Ectodermal cell (in vitro differentiated cells): ENCODE measurements at regions not wholly inside any gene's neighbourhood (a gene's known extent, or its start where the extent isn't known, plus 50 kb on each side); places are given as distances from the start of the nearest gene placed in this dataset.

Experiments
- H3K27ac ChIP-seq: 2 replicates; pipeline ENCODE4 v1.7.0; 2013; ENCODE audit warnings: mild to moderate bottlenecking, low read depth, low read length; ENCODE audit not compliant: insufficient read depth, poor library complexity, severe bottlenecking
- H3K27me3 ChIP-seq: 2 replicates; pipeline ENCODE4 v1.7.0; 2013; ENCODE audit warnings: mild to moderate bottlenecking, low read length; ENCODE audit not compliant: insufficient read depth, control insufficient read depth, poor library complexity, severe bottlenecking
- H3K36me3 ChIP-seq: one replicate; pipeline ENCODE4 v1.7.0; 2013; ENCODE audit warnings: low read length; ENCODE audit not compliant: control insufficient read depth, insufficient read depth
- H3K4me1 ChIP-seq: one replicate; pipeline ENCODE4 v1.7.0; 2013; ENCODE audit warnings: low read length; ENCODE audit not compliant: control insufficient read depth, insufficient read depth
- H3K4me3 ChIP-seq: 2 replicates; pipeline ENCODE4 v1.7.0; 2013; ENCODE audit warnings: low read depth, low read length, control low read depth; ENCODE audit not compliant: insufficient read depth
- H3K9me3 ChIP-seq: 2 replicates; pipeline ENCODE4 v1.7.0; 2013; ENCODE audit warnings: mild to moderate bottlenecking, low read length, moderate library complexity; ENCODE audit not compliant: control insufficient read depth
- whole genome bisulfite sequencing, 2 experiments: methylation state at CpG; one replicate each; pipeline ENCODE4 v1.1.7; 2013; ENCODE audit warnings: missing lambda C conversion rate in 2 of 2; 5-methylcytosine and 5-hydroxymethylcytosine counted together

DNA sequence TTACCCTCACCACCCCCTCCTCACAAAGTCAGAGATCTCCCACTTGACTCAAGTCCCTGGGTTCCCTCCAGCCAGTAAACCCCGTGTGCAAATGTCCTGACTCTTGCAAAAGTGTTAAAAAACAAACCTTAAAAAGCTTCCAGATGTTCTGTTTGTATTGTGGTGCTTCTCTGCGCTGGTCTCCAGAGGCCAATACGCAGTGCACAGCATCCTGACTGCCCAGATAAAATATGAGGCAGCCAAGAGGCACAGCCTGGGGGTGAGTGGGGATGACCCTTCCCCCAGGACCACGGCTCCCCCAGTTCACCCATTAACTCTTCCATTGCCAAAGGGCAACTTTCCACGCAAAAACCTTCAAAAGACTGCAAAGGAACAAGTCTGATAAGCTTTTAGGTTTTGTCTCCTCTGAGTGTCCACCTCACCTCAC, 291.8 kb downstream of the SOX9 start:
- Histone ChIP-seq H3K4me1 (peaks cover 11% of the 10 kb centered on the region), H3K27me3 (no peaks in the 10 kb centered on the region)
- WGBS, 2 experiments, result 91 to 92% methylated on average over 5 of the region's 5 CpGs

DNA sequence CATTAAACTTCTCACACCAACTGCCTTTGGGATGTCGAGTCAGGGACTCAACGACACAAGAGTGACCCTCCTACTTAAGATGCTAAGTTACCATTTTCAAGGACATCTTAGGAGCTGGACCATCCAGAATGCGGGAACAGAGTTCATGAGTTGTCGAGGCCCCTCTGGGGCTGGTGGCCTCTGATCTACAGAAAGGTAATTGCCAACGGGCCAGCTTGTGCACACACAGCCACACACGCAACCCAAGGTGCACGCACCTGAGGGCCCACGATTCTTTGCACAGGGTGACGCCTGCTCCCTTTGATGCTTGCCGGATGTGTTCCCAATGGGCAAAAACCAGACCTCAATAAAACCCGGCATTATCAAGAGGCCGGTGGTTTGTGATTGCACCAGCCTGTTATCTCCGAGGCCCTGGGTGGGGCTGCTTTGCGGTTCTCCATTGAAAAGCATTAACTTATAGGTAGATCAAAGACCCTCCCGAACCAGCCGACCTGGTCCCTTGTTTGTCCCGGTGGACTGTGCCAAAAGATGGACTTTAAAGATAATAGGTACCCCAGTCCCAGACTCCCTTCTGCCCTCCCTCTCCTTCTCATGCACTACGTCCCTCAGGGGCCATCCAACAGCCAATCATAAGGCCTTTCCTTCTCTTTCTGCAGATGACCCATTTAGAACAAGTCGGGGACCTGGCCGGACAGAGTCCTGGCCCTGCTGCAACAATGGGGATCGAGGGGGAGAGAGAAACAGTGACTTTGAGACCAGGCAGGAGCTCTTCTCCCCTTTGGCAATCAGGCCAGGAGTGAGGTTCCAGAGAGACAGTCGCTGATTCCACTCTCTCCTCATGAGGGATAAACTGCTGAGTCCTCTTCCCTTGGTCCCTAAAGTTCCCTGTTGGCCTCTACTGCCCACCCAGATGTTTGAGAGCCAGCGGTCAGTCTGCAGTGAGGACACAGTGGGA, 292.5 kb downstream of the SOX9 start:
- no peak overlapping the region for H3K4me3 ChIP-seq
- H3K36me3 ChIP-seq, result peaks cover 4% of the 10 kb centered on the region
- H3K4me1 ChIP-seq, result peaks cover 11% of the 10 kb centered on the region
- peaks cover 2% of the 10 kb centered on the region for H3K9me3 ChIP-seq
- 89 to 90% methylated on average over 23 of the region's 23 CpGs for WGBS, 2 experiments
- H3K27ac ChIP-seq, result no peak overlapping the region
- H3K27me3 ChIP-seq, result no peaks in the 10 kb centered on the region

More for the DNA sequence above, 291.8 kb downstream of the SOX9 start:
- Histone ChIP-seq H3K36me3 (no peaks in the 10 kb centered on the region), H3K4me3 (no peak overlapping the region), H3K27ac (no peak overlapping the region), H3K9me3 (peaks cover under 1% of the 10 kb centered on the region)

DNA sequence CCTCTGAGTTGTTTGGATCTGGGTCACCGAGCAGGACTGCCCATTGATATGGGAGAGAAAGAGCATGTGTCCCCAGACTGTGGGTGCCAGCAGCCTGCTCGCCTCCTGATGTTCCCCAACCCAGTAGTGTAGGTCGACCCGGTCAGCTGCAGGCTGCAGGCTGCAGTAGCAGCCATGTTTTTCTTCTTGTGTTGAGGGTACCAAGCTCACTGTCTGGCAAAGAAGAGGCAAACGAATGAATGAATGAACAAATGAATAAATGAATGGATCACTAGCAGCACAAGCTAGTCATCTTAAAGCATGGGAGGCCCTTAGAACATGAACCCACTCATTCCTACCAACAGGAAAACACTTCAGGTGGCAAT, 293.2 kb downstream of the SOX9 start:
- peaks cover 4% of the 10 kb centered on the region for H3K36me3 ChIP-seq
- WGBS, 2 experiments, result 94 to 96% methylated on average over 5 of the region's 5 CpGs
- peaks cover 2% of the 10 kb centered on the region for H3K9me3 ChIP-seq
- H3K27ac ChIP-seq, result no peak overlapping the region
- H3K4me1 ChIP-seq, result peaks cover 11% of the 10 kb centered on the region
- H3K4me3 ChIP-seq, result no peak overlapping the region
- no peaks in the 10 kb centered on the region for H3K27me3 ChIP-seq

DNA sequence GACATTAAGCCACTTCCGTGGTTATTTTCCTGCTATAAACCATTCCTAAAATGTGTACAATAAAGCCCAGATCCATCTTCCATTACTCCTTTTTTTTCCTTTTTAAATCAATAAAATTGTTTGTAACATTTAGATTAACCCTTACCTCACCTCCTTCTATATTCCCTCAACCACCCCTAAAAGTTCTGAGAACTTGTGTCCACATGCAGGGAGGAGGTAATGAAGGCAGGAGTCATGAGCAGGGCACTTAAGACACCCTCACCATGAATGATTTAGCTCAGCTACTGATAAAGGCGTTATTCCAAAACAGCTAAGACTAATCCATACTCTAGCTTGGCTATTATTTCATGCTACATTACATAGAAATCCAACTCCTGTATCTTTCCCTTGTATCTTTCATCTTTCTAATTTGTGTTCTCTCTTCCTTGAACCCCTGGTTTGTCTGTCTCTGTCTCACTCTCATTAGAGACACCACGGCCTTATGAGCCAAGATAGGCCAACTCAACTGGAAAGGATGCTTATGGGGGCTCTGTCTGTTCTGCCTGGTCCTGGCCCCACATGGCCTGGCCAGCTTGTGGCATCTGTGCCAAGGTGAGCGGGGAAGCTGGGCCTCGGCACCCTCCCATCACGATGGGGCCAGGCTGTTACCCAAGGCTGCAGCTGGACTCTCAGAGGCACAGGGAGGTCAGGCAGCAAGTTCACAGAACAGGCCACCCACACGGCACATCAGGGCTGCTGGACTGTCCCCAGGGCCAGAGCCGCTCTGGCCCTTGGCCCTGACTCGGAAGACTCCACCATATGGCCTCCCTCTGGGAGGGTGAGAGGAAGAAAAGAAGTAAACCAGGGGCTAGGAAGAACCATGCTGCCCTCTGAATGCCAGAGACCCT, 294.4 kb downstream of the SOX9 start:
- 89 to 92% methylated on average over 9 of the region's 9 CpGs for WGBS, 2 experiments

DNA sequence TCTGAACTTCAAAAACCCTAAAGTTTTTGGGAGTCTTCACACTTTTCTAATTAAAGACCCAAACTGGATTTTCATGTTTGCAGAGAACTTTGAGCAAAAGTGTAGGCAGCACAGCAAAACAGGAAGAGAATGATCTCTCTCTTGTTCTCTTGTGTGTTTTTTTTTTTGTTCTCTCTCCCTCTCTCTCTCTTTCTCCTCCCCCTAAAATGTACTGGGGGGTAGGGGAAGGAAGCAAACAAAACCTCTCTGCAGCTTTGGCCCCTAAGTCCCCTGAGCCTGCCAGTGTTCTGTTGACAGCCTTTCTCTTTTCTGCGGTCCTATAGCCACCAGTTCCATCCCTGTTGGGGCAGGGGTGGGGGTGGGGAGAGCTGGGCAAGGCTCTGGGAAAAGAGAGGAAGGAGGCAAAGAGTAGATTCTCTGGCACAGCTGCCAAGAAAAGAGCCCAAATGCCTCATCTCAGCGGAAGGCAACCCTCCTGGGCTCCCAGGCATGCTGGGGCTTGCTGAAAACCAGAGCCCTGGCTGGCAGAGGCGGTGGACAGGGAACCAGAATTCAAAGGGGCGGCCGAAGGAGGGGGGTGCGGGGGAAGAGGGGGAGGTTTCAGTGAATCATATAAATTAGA, 295.3 kb downstream of the SOX9 start:
- peak overlapping the region; percentile 8 for H3K27ac ChIP-seq
- peaks cover 4% of the 10 kb centered on the region for H3K36me3 ChIP-seq
- H3K9me3 ChIP-seq, result peaks cover 2% of the 10 kb centered on the region
- H3K4me3 ChIP-seq, result no peak overlapping the region
- no peaks in the 10 kb centered on the region for H3K27me3 ChIP-seq
- 50 to 56% methylated on average over 5 to 6 of the region's 6 CpGs for WGBS, 2 experiments
- peaks cover 14% of the 10 kb centered on the region for H3K4me1 ChIP-seq

More for the DNA sequence above, 294.4 kb downstream of the SOX9 start:
- peaks cover 14% of the 10 kb centered on the region for H3K4me1 ChIP-seq
- H3K27ac ChIP-seq, result no peak overlapping the region
- no peaks in the 10 kb centered on the region for H3K27me3 ChIP-seq
- peaks cover 4% of the 10 kb centered on the region for H3K36me3 ChIP-seq
- H3K9me3 ChIP-seq, result peaks cover 2% of the 10 kb centered on the region
- no peak overlapping the region for H3K4me3 ChIP-seq

DNA sequence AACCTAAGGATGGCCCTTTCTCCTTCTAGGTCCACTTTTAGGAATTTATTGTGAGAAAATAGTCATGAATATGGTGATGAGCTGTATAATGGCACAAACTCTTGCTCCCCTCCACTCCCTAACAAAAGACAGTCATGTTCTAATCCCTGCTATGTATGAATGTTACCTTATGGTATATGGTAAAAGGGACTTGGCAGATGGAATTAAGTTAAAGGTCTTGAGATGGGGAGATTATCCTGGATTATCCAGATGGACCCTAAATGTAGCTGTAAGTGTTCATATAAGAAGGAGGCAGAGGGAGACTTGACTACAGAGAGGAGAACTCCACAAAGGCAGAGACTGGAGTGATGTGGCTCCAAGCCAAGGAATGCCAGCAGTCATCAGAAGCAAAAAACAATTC, 296.1 kb downstream of the SOX9 start:
- H3K27me3 ChIP-seq, result no peaks in the 10 kb centered on the region
- no peak overlapping the region for H3K27ac ChIP-seq
- peaks cover 4% of the 10 kb centered on the region for H3K36me3 ChIP-seq
- H3K9me3 ChIP-seq, result peaks cover 2% of the 10 kb centered on the region
- no peak overlapping the region for H3K4me3 ChIP-seq
- peaks cover 14% of the 10 kb centered on the region for H3K4me1 ChIP-seq

DNA sequence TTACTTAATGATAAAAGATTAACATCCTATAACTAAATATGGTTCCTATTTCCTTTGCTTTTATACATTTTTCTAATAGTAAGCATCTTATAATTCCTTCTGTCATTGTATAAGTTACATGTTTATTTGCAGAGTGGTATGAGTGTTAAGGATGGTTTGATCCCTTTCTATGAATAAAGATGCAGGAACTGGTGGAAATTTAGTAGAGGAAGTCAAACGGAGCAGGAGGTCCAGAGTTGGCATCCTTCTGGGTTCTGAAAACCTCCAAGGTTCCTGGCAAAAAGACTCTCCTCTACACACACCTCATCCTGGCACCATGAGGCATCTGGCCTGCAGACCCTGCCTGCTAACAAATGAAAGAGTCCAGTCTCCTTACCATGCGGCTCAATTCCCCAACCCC, 296.8 kb downstream of the SOX9 start:
- Histone ChIP-seq H3K36me3 (peaks cover 4% of the 10 kb centered on the region), H3K4me1 (peaks cover 14% of the 10 kb centered on the region), H3K9me3 (peaks cover 2% of the 10 kb centered on the region), H3K27me3 (no peaks in the 10 kb centered on the region), H3K27ac (no peak overlapping the region), H3K4me3 (no peak overlapping the region)
- 100% methylated on average over 1 to 2 of the region's 2 CpGs for WGBS, 2 experiments

DNA sequence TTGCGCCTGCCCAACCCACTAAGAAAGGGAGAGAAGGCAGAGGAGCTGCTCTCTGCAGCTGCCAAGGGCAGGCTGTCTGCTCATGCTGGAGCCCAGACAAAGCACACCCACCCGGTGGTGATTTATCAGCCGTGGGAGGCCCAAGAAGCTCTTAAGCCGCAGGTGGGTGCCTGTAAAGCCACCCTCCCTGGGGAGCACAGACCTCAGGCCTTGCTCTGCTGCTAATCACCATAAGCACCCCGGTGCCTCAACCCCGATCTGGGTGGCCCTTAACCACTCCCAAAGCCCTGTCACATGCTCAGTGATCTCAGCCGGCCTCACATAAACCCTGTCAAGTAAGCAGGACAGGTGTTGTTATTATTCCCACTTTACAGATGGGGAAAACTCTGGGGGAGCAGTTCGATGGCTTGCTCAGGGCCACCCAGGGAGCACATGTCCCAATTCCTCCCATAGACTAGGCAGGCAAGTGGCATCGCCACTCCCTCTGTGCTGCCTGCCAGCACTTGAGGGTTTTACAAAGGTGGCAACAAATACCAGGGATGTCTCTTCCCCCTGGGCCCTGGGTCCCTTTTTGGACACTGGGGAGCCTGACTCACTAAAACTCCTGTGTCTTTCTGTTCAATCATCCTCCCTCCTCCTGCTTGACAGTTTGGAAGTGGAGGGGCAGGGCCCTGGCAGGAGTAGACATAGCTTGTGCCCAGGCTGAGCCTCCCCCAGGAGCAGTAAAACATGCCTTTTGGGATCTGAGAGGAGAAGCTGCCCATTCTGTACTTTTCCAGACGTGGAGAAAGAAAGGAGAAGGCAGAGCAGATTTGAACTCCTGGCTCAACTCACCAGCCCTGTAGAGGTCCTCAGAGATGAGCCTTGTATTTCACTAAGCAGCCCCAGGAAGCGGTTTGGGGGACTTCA, 299.3 kb downstream of the SOX9 start:
- H3K4me1 ChIP-seq, result peaks cover 14% of the 10 kb centered on the region
- H3K4me3 ChIP-seq, result no peak overlapping the region
- 81 to 86% methylated on average over 11 of the region's 11 CpGs for WGBS, 2 experiments
- no peak overlapping the region for H3K27ac ChIP-seq
- peaks cover 2% of the 10 kb centered on the region for H3K9me3 ChIP-seq
- H3K36me3 ChIP-seq, result peaks cover 4% of the 10 kb centered on the region
- H3K27me3 ChIP-seq, result no peaks in the 10 kb centered on the region

DNA sequence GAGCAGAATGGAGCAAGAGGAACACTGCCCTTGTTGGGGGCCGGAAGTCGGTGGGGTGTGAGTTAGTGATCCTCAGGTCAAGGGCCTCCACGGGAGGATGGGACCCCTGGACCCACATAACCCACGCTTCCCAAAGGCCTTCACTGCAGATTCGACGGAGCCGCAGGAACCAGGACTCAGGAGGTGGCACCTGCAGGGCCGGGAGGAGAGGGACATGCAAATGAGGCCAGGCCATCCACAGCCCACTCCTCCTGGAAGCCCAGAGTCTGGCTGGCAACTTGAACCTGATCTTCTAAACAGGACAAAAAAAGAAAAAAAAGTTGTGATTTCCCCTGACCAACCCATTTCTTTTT, 299.9 kb downstream of the SOX9 start:
- no peaks in the 10 kb centered on the region for H3K27me3 ChIP-seq
- peaks cover 4% of the 10 kb centered on the region for H3K36me3 ChIP-seq
- 86 to 89% methylated on average over 8 of the region's 8 CpGs for WGBS, 2 experiments
- no peak overlapping the region for H3K27ac ChIP-seq
- H3K4me3 ChIP-seq, result no peak overlapping the region
- peaks cover 2% of the 10 kb centered on the region for H3K9me3 ChIP-seq
- peaks cover 9% of the 10 kb centered on the region for H3K4me1 ChIP-seq
